ENCODE measurements at regions not wholly inside any gene's neighbourhood (a gene's known extent, or its start where the extent isn't known, plus 50 kb on each side); places are given as distances from the start of the nearest gene placed in this dataset.

- H3K4me1 ChIP-seq: no peaks in the 10 kb centered on the region
- no peaks in the 10 kb centered on the region for H3K27me3 ChIP-seq
- H3K4me3 ChIP-seq: no peak overlapping the region
- H3K27ac ChIP-seq: no peak overlapping the region
- peaks cover 0 to 6% (median 4%) of the 10 kb centered on the region in 4 donors for H3K9me3 ChIP-seq
- DNase-seq: no peak
- H3K36me3 ChIP-seq: no peaks in the 10 kb centered on the region
- intact Hi-C loops (cut with DNase I): no loop called here
- no peak for TF ChIP-seq EP300 (IDR thresholded peaks at IDR 0.05)
- TF ChIP-seq CTCF (IDR thresholded peaks at IDR 0.05): no peak
- TF ChIP-seq POLR2AphosphoS5 (IDR thresholded peaks at IDR 0.05): no peak
- no peak for TF ChIP-seq POLR2A (IDR thresholded peaks at IDR 0.05)
- 77 to 90% methylated on average over 15 of the region's 15 CpGs for WGBS, 2 donors
Measured at GRCh38 chr22:47914481-47915097, 1152.1 kb downstream of the TBC1D22A start.

DNA sequence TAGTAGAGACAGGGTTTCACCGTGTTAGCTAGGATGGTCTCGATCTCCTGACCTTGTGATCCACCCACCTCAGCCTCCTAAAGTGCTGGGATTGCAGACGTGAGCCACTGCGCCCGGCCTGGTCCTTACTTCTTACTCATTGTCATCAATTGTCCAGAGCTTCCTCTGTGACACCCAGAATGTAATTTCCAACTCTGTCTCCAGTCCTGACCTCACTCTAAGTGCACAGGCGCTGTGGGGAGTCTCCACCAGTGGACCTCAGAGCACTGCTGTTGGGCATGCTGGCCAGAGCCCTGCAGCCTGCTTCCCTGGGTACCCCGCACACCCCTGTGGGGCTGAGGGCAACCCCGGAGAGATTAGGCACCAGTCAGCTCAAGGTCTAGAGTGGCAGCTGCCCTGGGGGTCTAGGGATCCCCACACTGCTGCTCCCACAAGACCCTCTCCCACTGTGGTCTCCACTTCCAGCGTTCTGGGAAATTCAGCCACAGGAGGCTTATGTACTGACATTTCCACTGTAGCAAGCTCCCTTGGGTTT is 1140.3 kb downstream of the TBC1D22A start:
- intact Hi-C loops (cut with DNase I): no loop called here
- 81 to 90% methylated on average over 9 of the region's 9 CpGs for WGBS, 2 donors

DNA sequence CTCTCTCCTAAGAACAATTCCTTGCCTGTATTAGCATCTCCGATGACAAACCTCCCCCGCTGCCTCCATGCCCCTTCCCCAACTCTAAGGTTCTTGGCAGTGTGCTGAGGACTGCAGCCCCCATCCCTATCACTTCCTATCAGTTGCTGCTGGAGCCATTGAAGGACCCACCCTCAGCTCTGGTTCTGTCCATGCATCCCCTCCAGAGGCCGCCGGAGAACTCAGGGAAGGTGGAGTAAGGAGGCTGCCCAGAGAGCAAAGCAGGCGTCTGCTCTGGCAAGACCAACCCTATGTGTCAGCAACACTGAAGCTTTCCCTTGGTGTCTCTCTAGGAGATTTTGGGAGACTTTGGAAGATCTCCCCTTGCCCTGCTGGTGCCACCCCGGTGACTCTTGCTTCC is 1139.5 kb downstream of the TBC1D22A start:
- Histone ChIP-seq H3K27ac (no peak overlapping the region), H3K4me1 (no peaks in the 10 kb centered on the region), H3K4me3 (no peak overlapping the region), H3K36me3 (no peaks in the 10 kb centered on the region), H3K9me3 (no peaks in the 10 kb centered on the region), H3K27me3 (no peaks in the 10 kb centered on the region)
- intact Hi-C loops (cut with DNase I): no loop called here
- no peak for DNase-seq
- TF ChIP-seq POLR2AphosphoS5 (IDR thresholded peaks at IDR 0.05): no peak
- TF ChIP-seq CTCF (IDR thresholded peaks at IDR 0.05): no peak
- no peak for TF ChIP-seq EP300 (IDR thresholded peaks at IDR 0.05)
- TF ChIP-seq POLR2A (IDR thresholded peaks at IDR 0.05): no peak
- WGBS, 2 donors: 84% methylated on average over 6 of the region's 6 CpGs

More for the DNA sequence above, 1140.3 kb downstream of the TBC1D22A start:
- TF ChIP-seq POLR2AphosphoS5 (IDR thresholded peaks at IDR 0.05) (no peak), POLR2A (IDR thresholded peaks at IDR 0.05) (no peak), EP300 (IDR thresholded peaks at IDR 0.05) (no peak), CTCF (IDR thresholded peaks at IDR 0.05) (no peak)
- Histone ChIP-seq H3K9me3 (no peaks in the 10 kb centered on the region), H3K4me3 (no peak overlapping the region), H3K4me1 (no peaks in the 10 kb centered on the region), H3K27ac (no peak overlapping the region), H3K27me3 (no peaks in the 10 kb centered on the region), H3K36me3 (no peaks in the 10 kb centered on the region)
- no peak for DNase-seq

DNA sequence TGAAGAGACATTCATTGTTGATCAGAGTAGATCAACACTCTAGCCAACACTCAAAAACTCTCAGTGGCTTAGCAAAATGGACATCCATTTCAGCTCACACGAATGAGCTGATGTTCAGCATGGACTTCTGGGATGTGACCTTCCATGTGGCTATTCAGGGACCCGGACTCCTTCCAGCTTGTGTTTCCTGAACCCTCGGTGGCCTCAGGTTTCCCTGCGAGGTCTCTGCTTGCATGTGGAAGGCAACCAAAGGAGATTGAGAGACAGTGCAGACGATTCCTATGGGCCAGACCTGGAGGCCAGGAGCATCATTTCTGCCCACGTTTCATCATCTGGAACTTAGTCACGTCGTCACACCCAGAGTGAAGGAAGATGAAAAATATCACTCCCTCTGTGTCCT is 1137.4 kb downstream of the TBC1D22A start:
- no peak overlapping the region for H3K27ac ChIP-seq
- no peak for TF ChIP-seq POLR2A (IDR thresholded peaks at IDR 0.05)
- TF ChIP-seq POLR2AphosphoS5 (IDR thresholded peaks at IDR 0.05): no peak
- no peak for TF ChIP-seq CTCF (IDR thresholded peaks at IDR 0.05)
- TF ChIP-seq EP300 (IDR thresholded peaks at IDR 0.05): no peak
- WGBS, 2 donors: 86 to 90% methylated on average over 8 of the region's 8 CpGs
- intact Hi-C loops (cut with DNase I): no loop called here
- H3K36me3 ChIP-seq: no peaks in the 10 kb centered on the region
- no peak for DNase-seq
- peaks cover 0 to 3% (median 0%) of the 10 kb centered on the region in 3 donors for H3K27me3 ChIP-seq
- H3K9me3 ChIP-seq: no peaks in the 10 kb centered on the region
- H3K4me1 ChIP-seq: no peaks in the 10 kb centered on the region
- no peak overlapping the region for H3K4me3 ChIP-seq

GRCh38 chr22:47898946-47899345 is 1136.5 kb downstream of the TBC1D22A start:
- TF ChIP-seq CTCF (IDR thresholded peaks at IDR 0.05): no peak
- no peak for TF ChIP-seq EP300 (IDR thresholded peaks at IDR 0.05)
- no peak for TF ChIP-seq POLR2AphosphoS5 (IDR thresholded peaks at IDR 0.05)
- no peak for TF ChIP-seq POLR2A (IDR thresholded peaks at IDR 0.05)
- 43 to 93% methylated on average over 3 of the region's 3 CpGs for WGBS, 2 donors
- intact Hi-C loops (cut with DNase I): no loop called here

More at GRCh38 chr22:47898946-47899345, 1136.5 kb downstream of the TBC1D22A start:
- no peak for DNase-seq
- H3K4me1 ChIP-seq: no peaks in the 10 kb centered on the region
- no peaks in the 10 kb centered on the region for H3K36me3 ChIP-seq
- no peak overlapping the region for H3K4me3 ChIP-seq
- H3K27me3 ChIP-seq: peaks cover 0 to 3% (median 0%) of the 10 kb centered on the region in 3 donors
- no peak overlapping the region for H3K27ac ChIP-seq
- H3K9me3 ChIP-seq: peaks cover 0 to 4% (median 1%) of the 10 kb centered on the region in 4 donors
